CD4-positive, alpha-beta T cell treated with Interleukin-6 for 4 hours (primary cell): ENCODE measurements at regions not wholly inside any gene's neighbourhood (a gene's known extent, or its start where the extent isn't known, plus 50 kb on each side); places are given as distances from the start of the nearest gene placed in this dataset.
"Not testable (repeated sequence)": the region's sequence is repeated elsewhere in the genome, so short reads cannot be mapped to it uniquely, and the experiment has no call there.

Experiments
- DNase-seq: peaks from one replicate; pipeline ENCODE4 v3.0.0-alpha.2; 2020; ENCODE audit warnings: mixed read lengths

DNA sequence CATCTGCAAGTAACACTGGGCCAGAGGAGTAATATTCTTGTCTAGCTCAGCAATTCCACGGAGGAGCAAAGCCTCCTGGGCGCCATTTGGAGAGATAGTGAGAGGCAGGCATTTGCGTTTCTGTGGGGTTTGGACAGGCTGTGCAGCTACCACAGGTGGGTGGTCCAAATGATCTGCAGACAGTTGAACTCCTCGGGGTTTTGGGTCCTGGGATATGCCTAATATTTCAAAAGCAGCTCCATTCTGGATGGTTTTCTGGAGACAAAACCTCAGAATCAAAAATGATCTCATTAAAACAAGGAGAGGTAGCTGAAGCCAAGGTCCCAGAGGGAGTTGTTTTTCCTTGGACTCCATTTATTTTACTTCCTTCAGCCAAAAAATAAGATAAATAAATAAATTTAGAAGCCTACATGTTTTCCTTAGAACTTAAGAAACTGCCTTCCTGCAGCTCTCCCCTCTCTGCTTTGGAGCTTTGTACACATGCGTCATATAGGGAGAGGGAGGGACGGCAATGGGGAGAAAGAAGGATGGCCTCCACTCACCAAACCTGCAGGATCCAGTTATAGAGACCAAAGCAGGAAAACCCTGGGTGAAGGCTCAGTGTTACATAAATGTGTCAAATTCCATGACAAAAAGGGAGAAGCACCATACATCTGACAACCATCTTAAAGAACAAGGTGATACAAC lies 227.3 kb upstream of the DAAM1 start:
- no peak for DNase-seq

DNA sequence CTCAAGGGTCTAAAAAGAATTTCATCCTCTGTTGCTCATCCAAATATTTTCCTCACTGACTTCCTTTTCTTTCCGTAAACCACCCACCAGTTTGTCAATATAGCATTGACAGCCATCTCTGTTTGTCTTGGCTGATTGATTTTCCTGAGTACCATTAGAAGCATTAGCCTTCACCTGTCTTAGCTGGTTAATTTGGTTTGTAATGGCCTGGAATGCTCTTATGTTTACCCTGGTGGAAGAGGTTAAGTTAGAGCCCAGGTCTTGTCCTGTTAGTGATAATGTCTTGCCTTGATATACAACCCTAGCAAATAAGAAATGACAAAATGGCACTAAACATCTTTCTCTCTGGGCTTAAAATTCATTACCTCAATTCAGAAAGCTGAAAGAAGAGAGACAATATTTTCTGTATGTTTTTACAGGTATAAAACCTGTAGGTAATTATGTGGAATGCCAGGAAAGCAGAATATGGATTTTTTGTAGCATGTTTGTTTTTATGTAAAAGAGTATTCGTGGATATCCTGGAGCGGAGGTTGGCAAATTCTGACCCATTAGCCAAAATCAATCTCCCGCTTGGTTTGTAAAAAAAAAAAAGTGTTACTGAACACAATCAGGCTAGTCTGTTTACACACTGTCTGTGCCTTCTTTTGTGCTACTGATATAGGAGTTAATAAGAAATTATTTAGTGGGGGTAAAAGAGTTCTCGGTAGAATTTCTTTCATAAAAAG lies 224.4 kb upstream of the DAAM1 start:
- no peak for DNase-seq

- no peak for DNase-seq
Observed at GRCh38 chr14:58964598-58964928, 223.9 kb upstream of the DAAM1 start.

DNA sequence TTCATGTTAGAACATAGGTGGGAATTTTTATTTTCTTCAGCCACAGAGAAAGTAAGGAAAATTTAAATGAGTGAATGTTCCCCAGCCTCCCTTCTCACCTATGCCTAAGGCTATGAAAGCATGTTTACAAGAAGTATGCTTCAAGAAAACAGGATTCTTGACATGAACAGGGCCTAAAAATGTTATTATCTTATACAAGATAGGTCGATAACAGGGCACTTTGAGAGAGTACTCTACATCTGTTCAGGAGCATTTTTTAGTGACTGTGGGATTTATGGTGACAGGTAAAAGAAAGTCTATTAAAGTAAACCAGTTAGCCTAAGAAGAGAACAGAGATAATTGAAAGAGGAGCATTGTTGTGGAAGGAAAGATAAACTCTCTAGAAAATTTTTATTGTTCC lies 222.9 kb upstream of the DAAM1 start:
- DNase-seq = no peak

DNA sequence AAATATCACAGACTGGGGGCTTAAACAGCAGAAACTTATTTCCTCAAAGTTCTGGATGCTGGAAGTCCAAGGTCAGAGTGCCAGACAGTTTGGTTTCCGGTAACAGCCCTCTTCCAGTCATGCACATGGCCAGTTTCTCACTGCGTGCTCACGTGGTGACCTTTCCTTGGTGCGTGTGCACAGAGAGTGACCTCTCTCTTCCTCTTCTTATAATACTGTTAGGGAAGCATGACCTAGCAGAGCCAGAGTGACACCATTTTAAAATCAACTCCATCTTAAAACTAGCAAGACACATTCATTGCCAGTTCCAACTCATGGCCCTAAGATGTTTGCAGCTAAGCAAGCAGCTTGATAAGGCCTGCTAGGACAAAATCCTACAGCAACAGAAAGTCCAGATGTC lies 221.5 kb upstream of the DAAM1 start:
- no peak for DNase-seq

GRCh38 chr14:58969951-58970751 lies 218.3 kb upstream of the DAAM1 start:
- no peak for DNase-seq

GRCh38 chr14:58972233-58973017 lies 216.0 kb upstream of the DAAM1 start:
- DNase-seq = no peak

DNA sequence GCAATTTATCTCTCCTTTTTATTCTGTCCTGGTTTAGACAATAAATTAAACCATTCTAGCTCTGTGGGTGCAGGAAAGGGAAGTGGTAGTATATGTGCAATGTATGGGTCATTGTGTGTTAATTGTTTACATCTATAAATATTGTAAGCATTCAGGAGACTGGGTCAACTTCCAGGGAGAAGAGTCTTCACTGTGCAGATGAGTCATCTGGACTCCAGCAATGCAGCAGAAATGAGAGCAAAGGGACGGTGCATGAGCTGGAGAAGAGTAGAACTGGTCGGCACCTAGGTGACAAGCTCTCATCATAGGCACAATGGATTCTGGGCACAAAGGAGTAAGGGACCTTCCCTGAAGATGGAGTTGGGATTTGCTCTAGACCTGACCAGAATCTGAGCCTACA lies 211.1 kb upstream of the DAAM1 start:
- DNase-seq = no peak

DNA sequence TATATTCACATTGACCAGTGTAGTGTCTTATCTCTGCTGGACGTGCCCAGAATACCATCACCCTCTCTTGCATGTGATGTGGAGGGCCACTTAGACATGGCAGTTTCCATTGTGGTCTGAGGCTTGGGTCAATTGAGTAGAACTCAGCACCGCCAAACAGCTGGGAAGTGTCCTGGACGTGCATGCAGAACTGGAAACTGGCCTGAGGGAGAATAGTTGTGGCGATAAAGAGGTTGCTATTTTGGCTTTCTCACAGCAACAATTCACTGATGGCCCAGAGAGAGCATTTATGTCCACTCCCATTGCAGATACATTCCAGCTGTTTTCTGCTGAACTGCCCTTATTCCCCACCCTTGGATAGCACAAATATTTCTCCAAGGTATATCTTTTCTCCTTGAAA lies 210.1 kb upstream of the DAAM1 start:
- no peak for DNase-seq

DNA sequence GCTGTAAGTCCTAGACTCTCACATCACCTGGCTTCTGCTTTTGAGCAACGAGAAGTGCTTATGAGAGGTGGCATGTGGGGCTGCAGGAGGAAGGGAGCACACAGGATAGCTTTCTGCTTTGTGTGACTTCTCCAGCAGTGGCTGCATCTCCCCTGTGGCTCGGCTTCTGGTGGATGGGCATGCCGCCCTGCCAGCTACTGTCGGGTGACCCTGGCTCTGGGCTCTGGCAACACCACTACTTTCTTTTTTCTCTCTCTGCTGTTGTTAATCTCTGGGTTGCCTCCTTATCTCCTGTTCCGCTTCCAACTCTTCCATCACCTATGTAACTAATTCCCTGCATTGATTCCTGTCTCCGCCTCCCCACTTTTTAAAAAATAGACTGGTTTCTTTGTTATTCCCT lies 209.1 kb upstream of the DAAM1 start:
- no peak for DNase-seq

DNA sequence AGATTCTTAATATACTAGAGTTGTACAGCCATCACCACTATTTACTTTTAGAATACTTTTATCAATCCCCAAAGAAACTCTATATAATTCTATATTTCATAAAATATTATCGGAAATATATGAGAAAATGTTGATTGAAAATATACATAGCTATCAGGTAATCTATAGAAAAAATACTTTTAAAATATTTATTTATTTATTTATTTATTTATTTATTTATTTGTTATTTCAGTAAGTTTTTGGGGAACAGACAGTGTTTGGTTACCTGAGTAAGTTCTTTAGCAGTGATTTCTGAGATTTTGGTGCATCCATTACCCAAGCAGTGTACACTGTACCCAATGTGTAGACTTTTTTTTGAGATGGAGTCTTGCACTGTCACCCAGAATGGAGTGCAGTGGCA lies 206.6 kb upstream of the DAAM1 start:
- no peak for DNase-seq

- DNase-seq = no peak
Observed at GRCh38 chr14:58985786-58986185, 202.7 kb upstream of the DAAM1 start.

GRCh38 chr14:58987591-58987990 lies 200.9 kb upstream of the DAAM1 start:
- DNase-seq = no peak

- no peak for DNase-seq
Observed at GRCh38 chr14:58992935-58993334, 195.5 kb upstream of the DAAM1 start.

DNA sequence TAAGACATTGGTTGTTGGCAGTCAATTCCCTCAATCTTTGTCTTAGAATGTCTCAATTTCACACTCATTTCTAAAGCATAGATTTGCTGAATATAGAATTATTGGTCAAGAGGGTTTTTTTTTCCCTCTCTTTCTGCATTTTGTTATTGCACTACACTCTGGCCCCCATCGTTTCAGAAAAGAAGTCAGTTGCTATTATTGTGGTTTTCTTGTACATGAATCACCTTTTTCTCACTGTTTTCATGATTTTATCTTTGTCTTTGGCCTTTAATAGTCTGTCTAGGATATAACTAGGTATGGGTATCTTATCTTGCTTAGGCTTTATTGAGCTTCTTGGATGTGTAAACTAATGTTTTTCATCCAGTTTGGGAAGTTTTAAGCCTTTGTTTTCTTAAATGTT lies 194.3 kb upstream of the DAAM1 start:
- DNase-seq = no peak

- no peak for DNase-seq
Observed at GRCh38 chr14:59004012-59004411, 184.5 kb upstream of the DAAM1 start.

DNA sequence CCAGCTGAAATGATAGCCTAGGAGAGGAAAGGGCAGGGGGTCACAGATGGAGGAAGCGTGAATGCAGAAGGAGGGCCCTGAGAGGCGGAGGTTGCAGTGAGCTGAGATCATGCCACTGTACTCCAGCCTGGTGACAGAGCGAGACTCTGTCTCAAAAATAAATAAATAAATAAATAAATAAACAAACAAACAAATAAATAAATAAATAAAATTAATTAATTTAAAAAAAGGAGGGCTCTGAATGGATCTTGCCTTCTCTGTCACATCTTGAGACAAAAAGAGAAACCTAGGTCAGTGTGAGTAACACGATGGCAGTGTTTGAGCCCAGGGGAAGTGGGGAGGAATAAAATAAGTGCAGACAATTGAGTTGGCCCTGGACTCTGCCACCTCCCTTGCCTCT lies 182.3 kb upstream of the DAAM1 start:
- not testable (repeated sequence) for DNase-seq

- DNase-seq = no peak
Observed at GRCh38 chr14:59009967-59010366, 178.5 kb upstream of the DAAM1 start.

GRCh38 chr14:59013672-59014298 lies 174.7 kb upstream of the DAAM1 start:
- no peak for DNase-seq

DNA sequence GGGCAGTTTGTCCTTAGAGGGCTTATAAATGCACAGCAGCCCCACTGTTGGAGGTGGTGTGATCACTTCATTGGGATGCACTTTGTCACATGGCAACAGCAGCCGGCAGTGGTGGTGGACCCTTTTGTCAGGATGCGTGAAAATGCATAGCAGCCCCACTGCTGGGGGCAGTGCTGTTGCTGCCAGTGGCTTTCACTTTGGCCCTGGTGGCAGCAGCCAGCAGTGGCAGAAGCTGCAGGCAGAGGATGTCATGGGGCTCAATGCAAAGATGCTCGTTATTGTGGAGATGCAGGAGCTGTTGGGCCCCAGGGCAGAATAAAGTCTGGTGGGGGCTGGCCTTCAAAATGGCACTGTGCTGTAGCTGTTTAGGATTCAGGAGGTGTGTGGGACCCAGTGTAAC lies 173.0 kb upstream of the DAAM1 start:
- no peak for DNase-seq

DNA sequence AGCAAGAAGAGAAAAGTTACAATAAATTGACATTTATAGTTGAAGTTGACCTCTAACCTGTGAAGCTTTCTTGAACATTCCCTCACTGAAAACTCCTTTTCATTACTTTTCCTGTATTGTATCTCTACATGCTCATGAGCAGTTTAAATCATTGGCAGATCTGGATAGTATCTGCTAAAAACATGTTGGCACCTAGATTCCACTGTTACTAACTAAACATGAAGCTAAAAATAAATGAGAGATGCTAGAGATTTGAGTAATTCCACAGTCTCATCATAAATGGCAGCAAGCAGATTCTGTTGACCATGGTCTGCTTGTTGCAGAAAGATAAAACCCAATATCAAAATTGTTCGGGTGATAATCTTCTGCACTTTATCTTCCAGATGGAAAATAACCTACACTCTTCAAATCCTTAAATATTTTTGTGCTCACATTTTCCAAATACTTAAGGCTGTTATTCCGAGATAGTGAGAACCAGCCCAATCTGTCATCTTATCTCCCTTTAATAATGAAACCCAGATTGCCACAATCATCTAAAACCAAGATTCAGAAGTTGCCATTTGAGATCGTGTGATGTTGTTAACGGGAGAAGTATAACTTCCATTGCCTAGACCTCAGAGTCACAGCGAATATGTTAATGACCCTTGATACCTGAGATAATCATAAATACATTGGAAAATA lies 171.0 kb upstream of the DAAM1 start:
- no peak for DNase-seq

- no peak for DNase-seq
Observed at GRCh38 chr14:59018460-59018859, 170.0 kb upstream of the DAAM1 start.
